C1 segment of cervical spinal cord (tissue), 14 donors: ENCODE measurements at regions not wholly inside any gene's neighbourhood (a gene's known extent, or its start where the extent isn't known, plus 50 kb on each side); places are given as distances from the start of the nearest gene placed in this dataset.

Source experiments
- DNase-seq, 14 donors: peaks; one replicate each; lab custom pipeline; 2025; lab: John Stamatoyannopoulos, UW

GRCh38 chr2:12928775-12929401 lies 212.2 kb downstream of the TRIB2 start:
- no peak for DNase-seq

- no peak for DNase-seq
These were observed 213.0 kb downstream of the TRIB2 start for GRCh38 chr2:12929758-12930157.

GRCh38 chr2:12930391-12930790 lies 213.7 kb downstream of the TRIB2 start:
- DNase-seq, result no peak

- DNase-seq, result peak in 2 of 14 donors; percentile 4 to 14
These were observed 214.6 kb downstream of the TRIB2 start for GRCh38 chr2:12931186-12931844.

- no peak for DNase-seq
These were observed 215.5 kb downstream of the TRIB2 start for GRCh38 chr2:12932192-12932591.

DNA sequence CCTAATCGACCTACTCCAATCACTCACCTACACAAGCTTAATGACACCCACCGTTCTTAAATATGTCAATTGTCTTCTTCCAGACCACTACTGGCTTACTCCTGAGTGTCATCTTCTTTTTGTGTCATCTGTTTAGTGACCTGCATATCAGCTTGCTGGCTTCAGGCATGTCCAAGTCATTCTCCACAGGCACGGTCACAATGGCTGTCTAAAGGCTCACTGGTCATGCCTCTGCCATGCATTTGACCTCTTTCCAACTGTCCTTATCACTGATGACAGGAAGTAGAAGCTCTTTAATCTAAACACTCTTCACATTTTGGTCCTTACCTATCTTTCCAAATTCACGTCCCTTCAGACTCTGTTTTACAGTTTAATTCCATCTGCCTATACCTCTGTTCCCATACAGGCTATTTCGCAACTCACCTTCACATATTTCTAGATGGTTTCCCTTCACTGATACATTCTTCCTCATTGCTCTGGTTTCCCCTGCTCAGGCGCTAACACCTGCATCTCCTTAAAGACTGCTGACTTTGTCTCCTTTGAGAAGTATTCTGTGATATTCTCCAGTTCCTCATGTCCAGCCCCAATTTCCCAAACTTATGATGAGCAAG lies 217.5 kb downstream of the TRIB2 start:
- no peak for DNase-seq

DNA sequence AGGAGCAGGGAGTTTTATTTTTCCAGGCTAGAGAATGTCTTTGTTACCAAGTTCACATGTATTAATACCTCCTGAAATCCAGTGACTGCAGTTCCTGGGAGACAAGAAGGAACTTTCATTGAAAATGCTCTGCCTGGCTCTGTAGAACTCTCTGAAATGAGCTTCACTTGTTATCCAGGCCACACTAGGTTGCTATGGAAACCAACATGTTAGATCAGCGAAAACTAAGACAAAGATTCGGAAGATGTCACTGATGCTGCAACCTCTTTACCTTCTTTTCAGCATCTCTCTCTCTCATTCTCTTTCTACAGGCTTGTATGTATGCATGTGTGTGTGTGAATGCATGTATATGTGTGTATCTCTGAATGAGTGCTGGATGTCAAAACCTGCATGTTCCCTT lies 218.5 kb downstream of the TRIB2 start:
- no peak for DNase-seq

GRCh38 chr2:12935796-12936195 lies 219.1 kb downstream of the TRIB2 start:
- no peak for DNase-seq

DNA sequence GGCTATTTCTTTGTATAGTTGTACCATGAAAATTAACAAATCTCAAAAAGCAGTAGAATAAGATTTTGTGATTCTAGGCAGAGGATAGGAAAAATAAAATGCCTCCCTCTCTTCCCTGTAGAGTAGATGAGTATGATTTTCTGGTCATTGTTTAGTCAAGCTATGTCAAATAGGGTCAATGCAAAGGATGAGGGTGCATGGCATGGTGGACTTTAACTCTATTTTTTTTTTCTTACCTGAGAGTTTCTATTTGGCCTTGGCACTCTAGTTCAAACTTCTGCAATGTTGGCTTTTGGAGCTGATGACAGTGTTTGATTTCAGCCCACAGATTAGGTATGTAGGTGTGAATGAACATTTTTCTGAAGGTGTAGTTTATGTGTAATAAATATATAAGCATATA lies 224.5 kb downstream of the TRIB2 start:
- no peak for DNase-seq

DNA sequence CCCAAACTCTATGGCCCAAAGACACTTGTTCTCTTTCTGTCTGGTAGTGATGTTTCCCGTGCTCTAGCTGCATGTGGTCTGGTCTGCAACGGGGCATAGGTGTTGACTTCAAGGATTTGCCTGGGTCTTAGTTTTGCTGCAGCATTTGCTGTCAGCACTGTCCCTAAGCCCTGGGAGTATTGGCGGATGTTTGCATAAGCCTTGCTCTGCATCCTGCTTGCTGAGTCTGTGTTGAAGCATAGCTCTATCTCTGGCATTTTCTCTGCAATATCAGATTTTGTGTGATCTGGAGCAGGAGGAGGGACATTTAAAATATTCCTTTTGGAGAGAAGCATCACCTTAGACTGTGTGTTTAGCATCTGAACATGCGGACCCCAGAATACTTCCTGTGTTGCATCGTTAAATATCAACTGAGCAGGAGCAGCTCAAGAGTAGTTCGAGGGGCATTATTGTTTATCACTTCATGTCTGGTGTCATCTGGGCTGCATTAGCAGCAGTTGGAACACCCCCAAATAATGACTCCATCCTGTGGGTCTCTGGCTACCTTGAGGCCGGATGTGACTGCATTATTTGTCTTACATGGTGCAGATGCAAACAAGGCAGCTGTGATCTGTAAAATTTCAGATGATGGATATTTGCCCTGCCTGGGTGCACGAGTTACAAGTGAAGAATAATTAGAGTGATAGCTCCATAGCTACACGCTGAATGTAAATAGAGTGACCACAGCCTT lies 231.7 kb downstream of the TRIB2 start:
- DNase-seq, result no peak

- no peak for DNase-seq
These were observed 232.2 kb downstream of the TRIB2 start for GRCh38 chr2:12948961-12949353.

- no peak for DNase-seq
These were observed 232.7 kb downstream of the TRIB2 start for GRCh38 chr2:12949406-12949805.

DNA sequence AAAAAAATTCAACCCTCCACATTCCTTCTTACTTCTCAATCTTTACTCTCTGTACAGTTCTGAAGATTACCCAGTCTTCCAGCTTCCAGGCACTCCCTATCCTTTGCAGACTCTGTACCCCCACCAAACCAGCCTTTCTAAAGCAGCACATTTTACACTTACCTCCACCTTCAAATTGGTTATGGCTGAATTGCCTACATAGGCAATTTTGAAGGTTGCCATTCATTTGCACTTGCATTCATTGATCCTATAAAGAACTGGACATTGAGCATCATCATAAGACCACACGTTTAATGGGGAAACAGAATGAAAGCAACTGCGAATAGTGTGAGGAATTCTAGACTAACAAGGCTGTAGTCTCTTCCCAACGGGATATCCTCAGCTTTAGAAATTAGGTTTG lies 233.4 kb downstream of the TRIB2 start:
- DNase-seq, result no peak

- no peak for DNase-seq
These were observed 234.4 kb downstream of the TRIB2 start for GRCh38 chr2:12950957-12951656.

GRCh38 chr2:12951657-12951973 lies 234.9 kb downstream of the TRIB2 start:
- DNase-seq, result no peak

DNA sequence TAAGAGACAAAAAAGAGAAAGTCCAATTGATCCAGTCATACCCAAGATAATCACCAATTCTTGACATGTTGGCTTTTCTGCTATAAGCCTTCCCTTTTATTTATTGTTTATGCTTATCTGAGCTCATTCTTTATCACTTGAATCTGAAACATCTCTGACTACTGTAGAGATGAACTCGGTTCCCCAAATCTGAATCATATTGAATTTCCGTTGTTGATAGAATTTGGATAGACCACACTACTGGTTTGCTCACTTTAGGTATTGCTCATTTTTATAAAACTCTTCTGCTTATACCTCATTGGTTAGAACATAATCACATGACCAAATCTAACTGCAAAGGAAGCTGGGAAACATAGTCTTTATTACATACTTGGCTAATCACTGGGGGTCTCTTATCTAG lies 236.9 kb downstream of the TRIB2 start:
- DNase-seq, result no peak

- DNase-seq, result no peak
These were observed 239.1 kb downstream of the TRIB2 start for GRCh38 chr2:12955864-12956263.

DNA sequence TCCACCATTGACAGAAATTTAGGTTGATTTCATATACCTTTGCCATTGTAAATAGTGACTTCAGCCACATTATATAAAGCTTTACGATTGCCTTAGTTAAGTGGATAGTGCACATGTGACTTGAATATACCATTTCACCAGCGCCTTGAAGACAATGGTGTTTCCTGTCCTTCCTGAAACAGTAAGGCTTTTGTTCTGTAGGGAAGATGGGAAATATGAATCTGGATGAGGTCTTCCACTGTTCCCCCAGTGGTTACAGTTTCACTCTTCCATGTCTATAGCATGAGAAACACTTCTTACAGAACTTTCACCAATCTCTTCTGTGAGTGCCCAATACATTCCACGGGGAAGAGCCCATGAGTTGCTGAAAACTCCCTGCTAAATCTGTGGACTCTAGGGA lies 240.5 kb downstream of the TRIB2 start:
- DNase-seq, result no peak

DNA sequence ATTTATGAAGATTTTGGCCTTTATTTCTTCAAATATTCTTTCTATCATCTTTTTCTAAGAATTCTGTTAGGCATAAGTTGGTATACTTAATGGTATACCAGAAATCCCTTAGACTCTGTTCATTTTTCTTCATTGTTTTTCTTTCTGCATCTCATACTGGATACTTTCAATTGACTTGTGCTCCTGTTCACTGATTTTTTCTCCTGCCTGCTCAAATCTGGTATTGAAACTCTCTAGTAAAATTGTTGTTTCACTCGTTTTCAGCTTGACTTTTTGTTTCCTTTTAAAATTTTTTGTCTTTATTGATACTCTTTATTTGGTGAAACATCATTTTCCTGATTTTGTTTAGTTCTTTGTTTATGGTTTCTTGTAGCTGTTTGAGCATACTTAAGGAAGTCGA lies 243.2 kb downstream of the TRIB2 start:
- no peak for DNase-seq

DNA sequence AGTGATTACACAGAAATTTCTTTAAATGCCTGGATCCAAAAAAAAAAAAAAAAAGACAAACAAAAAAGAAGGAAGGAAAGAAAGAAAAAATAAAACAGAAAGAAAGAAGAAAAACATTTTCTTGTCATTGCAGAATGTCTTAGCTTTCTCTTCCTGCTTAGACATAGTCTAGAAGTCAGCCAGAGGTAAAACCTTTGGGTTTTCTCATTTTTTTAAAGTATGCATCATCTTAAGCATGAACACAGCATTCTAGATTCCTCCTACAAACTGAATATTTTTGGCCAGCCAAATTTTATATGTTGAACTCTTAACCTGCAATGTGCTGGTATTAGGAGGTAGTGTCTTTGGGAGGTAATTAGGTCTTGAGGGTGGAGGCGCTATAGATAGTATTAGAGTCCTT lies 243.9 kb downstream of the TRIB2 start:
- no peak for DNase-seq

- no peak for DNase-seq
These were observed 248.3 kb downstream of the TRIB2 start for GRCh38 chr2:12964904-12965539.
